HUES6 (cell line): ENCODE measurements at regions not wholly inside any gene's neighbourhood (a gene's known extent, or its start where the extent isn't known, plus 50 kb on each side); places are given as distances from the start of the nearest gene placed in this dataset.

Experiments used
- H3K27ac ChIP-seq: 2 replicates; pipeline ENCODE4 v1.7.0; 2013; ENCODE audit warnings: low read depth, mild to moderate bottlenecking, low read length, inconsistent platforms
- H3K27me3 ChIP-seq: 2 replicates; pipeline ENCODE4 v1.6.1; 2013; ENCODE audit warnings: low read length; ENCODE audit not compliant: control insufficient read depth, insufficient read depth
- H3K36me3 ChIP-seq: 2 replicates; pipeline ENCODE4 v1.6.1; 2013; ENCODE audit warnings: low read length; ENCODE audit not compliant: control insufficient read depth, insufficient read depth
- H3K4me1 ChIP-seq: 2 replicates; pipeline ENCODE4 v1.6.1; 2013; ENCODE audit warnings: low read length; ENCODE audit not compliant: control insufficient read depth, insufficient read depth
- H3K4me3 ChIP-seq: 2 replicates; pipeline ENCODE4 v1.5.1; 2013; ENCODE audit warnings: low read depth, low read length
- H3K9ac ChIP-seq: one replicate; pipeline ENCODE4 v1.6.1; 2013; ENCODE audit warnings: mild to moderate bottlenecking, low read length
- H3K9me3 ChIP-seq: 2 replicates; pipeline ENCODE4 v1.6.1; 2013; ENCODE audit warnings: low read depth, low read length; ENCODE audit not compliant: control insufficient read depth, insufficient read depth

- H3K27me3 ChIP-seq, result no peaks in the 10 kb centered on the region; the same call in 1 of the 2 replicates
Measured at GRCh38 chr12:125922330-125922729, 857.1 kb downstream of the AACS start.

GRCh38 chr12:125936502-125936901 lies 871.3 kb downstream of the AACS start:
- Histone ChIP-seq H3K27ac (no peak overlapping the region), H3K9ac (no peak overlapping the region), H3K27me3 (no peaks in the 10 kb centered on the region), H3K4me1 (no peaks in the 10 kb centered on the region), H3K36me3 (no peaks in the 10 kb centered on the region), H3K9me3 (peaks cover 3% of the 10 kb centered on the region), H3K4me3 (no peak overlapping the region)

More at GRCh38 chr12:125922330-125922729, 857.1 kb downstream of the AACS start:
- no peaks in the 10 kb centered on the region; the same call in 1 of the 2 replicates for H3K9me3 ChIP-seq
- H3K36me3 ChIP-seq, result no peaks in the 10 kb centered on the region
- peaks cover 9% of the 10 kb centered on the region; the same call in 1 of the 2 replicates for H3K4me1 ChIP-seq
- no peak overlapping the region for H3K9ac ChIP-seq
- no peak overlapping the region for H3K27ac ChIP-seq
- H3K4me3 ChIP-seq, result no peak overlapping the region

- H3K4me1 ChIP-seq, result 0 out of 2 replicates have a peak, but pooled peaks cover 4% of the 10 kb centered on the region
- no peak overlapping the region for H3K9ac ChIP-seq
- H3K4me3 ChIP-seq, result no peak overlapping the region
- no peak overlapping the region for H3K27ac ChIP-seq
- H3K36me3 ChIP-seq, result no peaks in the 10 kb centered on the region
- H3K27me3 ChIP-seq, result no peaks in the 10 kb centered on the region
- H3K9me3 ChIP-seq, result no peaks in the 10 kb centered on the region
Measured at GRCh38 chr12:125944446-125944845, 879.2 kb downstream of the AACS start.

GRCh38 chr12:125949471-125949870 lies 884.2 kb downstream of the AACS start:
- Histone ChIP-seq H3K4me1 (0 out of 2 replicates have a peak, but pooled peaks cover 3% of the 10 kb centered on the region), H3K4me3 (no peak overlapping the region), H3K9ac (no peak overlapping the region), H3K9me3 (no peaks in the 10 kb centered on the region), H3K27me3 (peaks cover 5% of the 10 kb centered on the region; the same call in 1 of the 2 replicates), H3K36me3 (no peaks in the 10 kb centered on the region), H3K27ac (no peak overlapping the region)

GRCh38 chr12:125954362-125954761 lies 889.1 kb downstream of the AACS start:
- no peak overlapping the region for H3K4me3 ChIP-seq
- peaks cover 5% of the 10 kb centered on the region; the same call in 1 of the 2 replicates for H3K27me3 ChIP-seq
- H3K27ac ChIP-seq, result no peak overlapping the region
- no peak overlapping the region for H3K9ac ChIP-seq
- no peaks in the 10 kb centered on the region for H3K4me1 ChIP-seq
- H3K36me3 ChIP-seq, result no peaks in the 10 kb centered on the region
- no peaks in the 10 kb centered on the region for H3K9me3 ChIP-seq

- no peaks in the 10 kb centered on the region for H3K4me1 ChIP-seq
- H3K27ac ChIP-seq, result no peak overlapping the region
- no peaks in the 10 kb centered on the region for H3K36me3 ChIP-seq
- H3K9me3 ChIP-seq, result no peaks in the 10 kb centered on the region
- H3K4me3 ChIP-seq, result no peak overlapping the region
- H3K9ac ChIP-seq, result no peak overlapping the region
- H3K27me3 ChIP-seq, result no peaks in the 10 kb centered on the region; the same call in 1 of the 2 replicates
Measured at GRCh38 chr12:125956186-125956585, 891.0 kb downstream of the AACS start.

- no peaks in the 10 kb centered on the region for H3K36me3 ChIP-seq
- H3K4me3 ChIP-seq, result no peak overlapping the region
Measured at GRCh38 chr12:125966641-125967040, 901.4 kb downstream of the AACS start.

GRCh38 chr12:125968413-125968812 lies 903.2 kb downstream of the AACS start:
- Histone ChIP-seq H3K4me1 (no peaks in the 10 kb centered on the region), H3K4me3 (no peak overlapping the region), H3K9ac (no peak overlapping the region), H3K27ac (no peak overlapping the region), H3K9me3 (no peaks in the 10 kb centered on the region), H3K36me3 (no peaks in the 10 kb centered on the region), H3K27me3 (peaks cover 4% of the 10 kb centered on the region)

More at GRCh38 chr12:125966641-125967040, 901.4 kb downstream of the AACS start:
- Histone ChIP-seq H3K9me3 (no peaks in the 10 kb centered on the region), H3K9ac (no peak overlapping the region), H3K4me1 (no peaks in the 10 kb centered on the region), H3K27ac (no peak overlapping the region), H3K27me3 (peaks cover 4% of the 10 kb centered on the region)

GRCh38 chr12:125971981-125972380 lies 906.7 kb downstream of the AACS start:
- peaks cover 4% of the 10 kb centered on the region for H3K27me3 ChIP-seq
- no peak overlapping the region for H3K4me3 ChIP-seq
- H3K27ac ChIP-seq, result no peak overlapping the region
- H3K36me3 ChIP-seq, result no peaks in the 10 kb centered on the region
- no peak overlapping the region for H3K9ac ChIP-seq
- no peaks in the 10 kb centered on the region for H3K4me1 ChIP-seq
- no peaks in the 10 kb centered on the region for H3K9me3 ChIP-seq

- Histone ChIP-seq H3K27me3 (no peaks in the 10 kb centered on the region), H3K9me3 (no peaks in the 10 kb centered on the region; the same call in 1 of the 2 replicates), H3K27ac (no peak overlapping the region), H3K36me3 (no peaks in the 10 kb centered on the region), H3K9ac (no peak overlapping the region), H3K4me3 (no peak overlapping the region), H3K4me1 (peaks cover 5% of the 10 kb centered on the region)
Measured at GRCh38 chr12:125978286-125978685, 913.1 kb downstream of the AACS start.

GRCh38 chr12:125981610-125982253 lies 916.5 kb downstream of the AACS start:
- H3K9ac ChIP-seq, result no peak overlapping the region
- peaks cover 13% of the 10 kb centered on the region for H3K27me3 ChIP-seq
- H3K36me3 ChIP-seq, result no peaks in the 10 kb centered on the region
- no peak overlapping the region for H3K4me3 ChIP-seq
- peaks cover 5% of the 10 kb centered on the region for H3K4me1 ChIP-seq
- no peaks in the 10 kb centered on the region; the same call in 1 of the 2 replicates for H3K9me3 ChIP-seq
- no peak overlapping the region for H3K27ac ChIP-seq
